ENCODE measurements at regions not wholly inside any gene's neighbourhood (a gene's known extent, or its start where the extent isn't known, plus 50 kb on each side); places are given as distances from the start of the nearest gene placed in this dataset.
"Not testable (repeated sequence)": the region's sequence is repeated elsewhere in the genome, so short reads cannot be mapped to it uniquely, and the experiment has no call there.

DNA sequence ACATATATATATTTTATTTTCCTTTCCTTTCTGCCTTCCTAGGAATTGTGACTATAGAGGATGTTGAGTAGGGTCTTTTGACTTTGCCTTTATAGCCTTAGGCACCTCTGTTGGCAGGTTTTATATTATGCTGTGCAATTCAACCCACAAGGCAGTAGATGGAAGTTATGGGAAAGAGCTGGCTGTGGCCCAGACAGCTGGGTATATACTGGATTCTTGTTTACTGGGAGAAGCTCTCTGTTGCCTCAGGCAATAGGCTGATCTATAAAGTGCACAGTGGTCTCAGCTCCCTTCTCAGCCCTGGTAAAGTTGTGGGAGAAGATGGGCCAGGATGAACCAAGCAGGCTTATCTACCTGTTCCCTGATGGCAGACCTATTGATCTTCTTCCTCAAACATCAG is 342.0 kb downstream of the GBA3 start:
- Histone ChIP-seq H3K36me3 (ENCODE audit: control insufficient read depth in 2 of 2, insufficient read depth in 2 of 2, low read length in 2 of 2) (no peaks in the 10 kb centered on the region), H3K4me3 (ENCODE audit: low read length in 2 of 2) (no peak overlapping the region), H3K4me1 (ENCODE audit: control insufficient read depth, insufficient read depth, low read length) (no peaks in the 10 kb centered on the region), H3K9ac (ENCODE audit: low read length in 2 of 2) (no peak overlapping the region), H3K9me3 (ENCODE audit: control insufficient read depth in 2 of 2, low read length in 2 of 2) (no peaks in the 10 kb centered on the region), H3K27ac (ENCODE audit: low read length) (no peak overlapping the region), H3K27me3 (ENCODE audit: control insufficient read depth in 1 of 2, insufficient read depth in 2 of 2, low read length in 2 of 2) (no peaks in the 10 kb centered on the region)

DNA sequence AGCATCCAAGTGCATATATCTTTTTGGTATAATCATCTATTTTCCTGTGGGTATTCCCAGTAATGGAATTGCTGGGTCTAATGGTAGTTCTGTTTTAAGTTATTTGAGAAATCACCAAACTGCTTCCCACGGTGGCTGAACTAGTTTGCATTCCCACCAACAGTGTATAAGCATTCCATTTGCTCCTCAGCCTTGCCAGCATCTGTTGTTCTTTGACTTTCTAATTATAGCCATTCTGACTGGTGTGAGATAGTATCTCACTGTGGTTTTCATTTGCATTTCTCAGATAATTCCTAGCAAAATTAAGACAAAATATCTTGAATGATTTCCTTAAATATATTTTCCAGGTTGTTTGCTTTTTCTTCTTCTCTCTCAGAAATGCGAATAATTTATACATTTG is 341.1 kb downstream of the GBA3 start:
- Histone ChIP-seq H3K27ac (ENCODE audit: low read length) (no peak overlapping the region), H3K27me3 (ENCODE audit: control insufficient read depth in 1 of 2, insufficient read depth in 2 of 2, low read length in 2 of 2) (no peaks in the 10 kb centered on the region), H3K4me1 (ENCODE audit: control insufficient read depth, insufficient read depth, low read length) (no peaks in the 10 kb centered on the region), H3K36me3 (ENCODE audit: control insufficient read depth in 2 of 2, insufficient read depth in 2 of 2, low read length in 2 of 2) (no peaks in the 10 kb centered on the region), H3K9me3 (ENCODE audit: control insufficient read depth in 2 of 2, low read length in 2 of 2) (no peaks in the 10 kb centered on the region), H3K4me3 (ENCODE audit: low read length in 2 of 2) (no peak overlapping the region), H3K9ac (ENCODE audit: low read length in 2 of 2) (no peak overlapping the region)

DNA sequence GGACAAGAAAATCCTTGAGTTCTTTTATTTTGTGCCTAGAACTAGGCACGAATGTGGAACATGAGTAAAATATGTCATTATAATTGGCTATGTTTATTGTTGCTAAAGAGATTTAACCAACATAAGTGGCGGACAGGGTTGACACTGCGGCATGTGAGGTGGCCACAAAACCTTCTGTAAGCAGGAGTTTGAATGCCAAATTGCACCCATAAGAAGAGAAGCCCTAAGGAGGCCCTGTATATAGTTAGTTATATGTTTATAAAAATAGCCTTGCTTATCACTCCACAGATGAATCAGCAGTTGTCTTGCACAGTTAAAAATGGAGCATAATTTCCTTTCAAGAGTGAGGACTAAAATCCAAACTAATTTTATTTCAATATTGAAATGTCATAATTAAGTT is 336.1 kb downstream of the GBA3 start:
- H3K9ac ChIP-seq (ENCODE audit: low read length in 2 of 2) = no peak overlapping the region
- H3K4me3 ChIP-seq (ENCODE audit: low read length in 2 of 2) = no peak overlapping the region
- H3K27me3 ChIP-seq (ENCODE audit: control insufficient read depth in 1 of 2, insufficient read depth in 2 of 2, low read length in 2 of 2) = no peaks in the 10 kb centered on the region
- no peaks in the 10 kb centered on the region for H3K4me1 ChIP-seq (ENCODE audit: control insufficient read depth, insufficient read depth, low read length)
- no peak overlapping the region for H3K27ac ChIP-seq (ENCODE audit: low read length)
- no peaks in the 10 kb centered on the region for H3K36me3 ChIP-seq (ENCODE audit: control insufficient read depth in 2 of 2, insufficient read depth in 2 of 2, low read length in 2 of 2)
- H3K9me3 ChIP-seq (ENCODE audit: control insufficient read depth in 2 of 2, low read length in 2 of 2) = no peaks in the 10 kb centered on the region

DNA sequence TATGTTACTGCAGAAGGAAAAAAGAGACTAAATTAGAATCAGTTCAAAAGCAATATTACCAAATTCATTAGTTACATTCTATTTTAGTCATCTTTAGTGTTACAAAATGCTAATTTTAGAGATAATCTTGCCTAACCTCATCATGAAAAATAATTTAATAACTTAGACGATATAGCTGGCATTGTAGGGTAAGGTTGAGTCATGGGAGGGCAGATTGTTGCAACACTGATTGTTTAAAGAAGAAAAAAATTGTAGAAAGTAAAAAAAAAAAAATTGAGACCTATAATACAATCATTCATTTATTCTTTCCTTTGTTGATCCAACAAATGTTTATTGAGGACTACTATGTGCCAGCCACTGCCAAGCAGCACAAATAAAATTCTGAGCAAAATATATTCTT is 330.9 kb downstream of the GBA3 start:
- Histone ChIP-seq H3K27me3 (ENCODE audit: control insufficient read depth in 1 of 2, insufficient read depth in 2 of 2, low read length in 2 of 2) (no peaks in the 10 kb centered on the region), H3K4me3 (ENCODE audit: low read length in 2 of 2) (no peak overlapping the region), H3K36me3 (ENCODE audit: control insufficient read depth in 2 of 2, insufficient read depth in 2 of 2, low read length in 2 of 2) (no peaks in the 10 kb centered on the region), H3K9ac (ENCODE audit: low read length in 2 of 2) (no peak overlapping the region), H3K27ac (ENCODE audit: low read length) (no peak overlapping the region), H3K4me1 (ENCODE audit: control insufficient read depth, insufficient read depth, low read length) (no peaks in the 10 kb centered on the region), H3K9me3 (ENCODE audit: control insufficient read depth in 2 of 2, low read length in 2 of 2) (no peaks in the 10 kb centered on the region)

DNA sequence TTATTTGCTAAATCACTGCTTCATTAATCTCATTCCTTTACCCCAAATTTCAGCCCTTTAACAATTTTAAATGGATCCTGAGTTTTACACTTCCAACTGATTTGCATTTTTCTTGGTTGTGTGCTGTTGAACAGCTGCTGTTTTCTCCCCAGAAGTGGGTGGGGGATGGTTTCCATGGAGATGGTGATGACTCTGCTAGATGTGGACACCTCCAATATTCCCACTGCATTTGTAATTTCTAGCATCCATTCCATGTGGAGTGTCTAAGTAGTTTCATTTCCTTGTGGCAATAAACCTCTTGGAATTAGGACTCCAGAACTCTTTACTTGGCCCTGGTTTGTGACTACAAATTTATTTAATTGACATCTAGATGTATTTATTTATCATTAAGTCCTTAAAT is 330.4 kb downstream of the GBA3 start:
- Histone ChIP-seq H3K9me3 (ENCODE audit: control insufficient read depth in 2 of 2, low read length in 2 of 2) (no peaks in the 10 kb centered on the region), H3K27me3 (ENCODE audit: control insufficient read depth in 1 of 2, insufficient read depth in 2 of 2, low read length in 2 of 2) (no peaks in the 10 kb centered on the region), H3K36me3 (ENCODE audit: control insufficient read depth in 2 of 2, insufficient read depth in 2 of 2, low read length in 2 of 2) (no peaks in the 10 kb centered on the region), H3K4me3 (ENCODE audit: low read length in 2 of 2) (no peak overlapping the region), H3K27ac (ENCODE audit: low read length) (no peak overlapping the region), H3K4me1 (ENCODE audit: control insufficient read depth, insufficient read depth, low read length) (no peaks in the 10 kb centered on the region), H3K9ac (ENCODE audit: low read length in 2 of 2) (no peak overlapping the region)

DNA sequence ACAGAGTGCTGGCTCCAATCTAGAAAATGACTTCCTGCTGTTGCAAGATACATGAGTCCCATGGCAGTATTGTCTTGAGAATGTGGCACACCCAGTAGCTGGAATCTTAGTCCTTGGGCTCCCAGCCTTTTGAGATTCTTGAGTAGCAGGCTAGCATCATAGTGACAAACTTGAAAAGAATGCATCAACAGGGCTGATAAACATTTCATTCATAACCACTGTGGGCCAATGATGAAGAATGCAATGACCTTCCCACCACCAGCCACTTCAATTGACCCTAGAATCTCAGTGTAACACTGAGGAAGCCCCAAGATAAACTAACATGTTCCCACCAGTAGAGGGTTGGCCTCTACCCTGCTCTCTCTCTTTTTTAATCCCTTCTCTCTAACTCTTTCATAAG is 329.3 kb downstream of the GBA3 start:
- no peaks in the 10 kb centered on the region for H3K4me1 ChIP-seq (ENCODE audit: control insufficient read depth, insufficient read depth, low read length)
- no peaks in the 10 kb centered on the region for H3K36me3 ChIP-seq (ENCODE audit: control insufficient read depth in 2 of 2, insufficient read depth in 2 of 2, low read length in 2 of 2)
- H3K9ac ChIP-seq (ENCODE audit: low read length in 2 of 2) = no peak overlapping the region
- H3K4me3 ChIP-seq (ENCODE audit: low read length in 2 of 2) = no peak overlapping the region
- no peak overlapping the region for H3K27ac ChIP-seq (ENCODE audit: low read length)
- no peaks in the 10 kb centered on the region for H3K27me3 ChIP-seq (ENCODE audit: control insufficient read depth in 1 of 2, insufficient read depth in 2 of 2, low read length in 2 of 2)
- H3K9me3 ChIP-seq (ENCODE audit: control insufficient read depth in 2 of 2, low read length in 2 of 2) = no peaks in the 10 kb centered on the region

DNA sequence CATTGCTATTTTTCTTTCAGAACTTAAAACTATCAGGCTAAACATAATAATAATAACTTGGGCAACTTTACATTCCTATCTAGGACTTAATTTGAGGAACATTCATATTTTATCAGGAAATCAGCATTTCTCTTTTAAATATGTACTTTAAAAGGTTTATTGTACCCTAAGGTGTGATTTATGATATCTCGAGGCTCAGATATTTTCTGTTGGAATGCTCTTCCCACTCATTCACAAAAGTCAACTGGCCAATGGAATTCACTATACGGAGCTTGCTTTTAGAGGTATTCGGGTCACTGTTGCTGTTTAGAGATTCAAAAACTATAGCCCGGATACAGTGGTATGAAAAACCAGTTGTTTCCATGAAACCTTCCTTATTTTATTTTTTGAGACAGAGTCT is 328.3 kb downstream of the GBA3 start:
- Histone ChIP-seq H3K27me3 (ENCODE audit: control insufficient read depth in 1 of 2, insufficient read depth in 2 of 2, low read length in 2 of 2) (no peaks in the 10 kb centered on the region), H3K36me3 (ENCODE audit: control insufficient read depth in 2 of 2, insufficient read depth in 2 of 2, low read length in 2 of 2) (no peaks in the 10 kb centered on the region), H3K4me3 (ENCODE audit: low read length in 2 of 2) (no peak overlapping the region), H3K9me3 (ENCODE audit: control insufficient read depth in 2 of 2, low read length in 2 of 2) (no peaks in the 10 kb centered on the region), H3K4me1 (ENCODE audit: control insufficient read depth, insufficient read depth, low read length) (no peaks in the 10 kb centered on the region), H3K9ac (ENCODE audit: low read length in 2 of 2) (no peak overlapping the region), H3K27ac (ENCODE audit: low read length) (no peak overlapping the region)

DNA sequence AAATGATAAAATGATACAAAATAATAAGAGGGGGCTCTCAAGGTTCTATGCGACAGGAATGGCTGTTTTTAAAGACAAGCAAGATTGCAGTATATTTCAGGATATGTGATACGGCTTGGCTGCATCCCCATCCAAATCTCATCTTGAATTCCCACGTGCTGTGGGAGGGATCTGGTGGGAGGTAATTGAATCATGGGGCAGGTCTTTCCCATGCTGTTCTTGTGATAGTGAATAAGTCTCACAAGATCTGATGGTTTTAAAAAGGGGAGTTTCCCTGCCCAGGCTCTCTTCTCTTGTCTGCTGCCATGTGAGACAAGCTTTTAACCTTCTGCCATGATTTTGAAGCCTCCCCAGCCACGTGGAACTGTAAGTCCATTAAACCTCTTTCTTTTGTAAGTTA is 327.7 kb downstream of the GBA3 start:
- not testable (repeated sequence) for H3K4me3 ChIP-seq (ENCODE audit: low read length in 2 of 2)

DNA sequence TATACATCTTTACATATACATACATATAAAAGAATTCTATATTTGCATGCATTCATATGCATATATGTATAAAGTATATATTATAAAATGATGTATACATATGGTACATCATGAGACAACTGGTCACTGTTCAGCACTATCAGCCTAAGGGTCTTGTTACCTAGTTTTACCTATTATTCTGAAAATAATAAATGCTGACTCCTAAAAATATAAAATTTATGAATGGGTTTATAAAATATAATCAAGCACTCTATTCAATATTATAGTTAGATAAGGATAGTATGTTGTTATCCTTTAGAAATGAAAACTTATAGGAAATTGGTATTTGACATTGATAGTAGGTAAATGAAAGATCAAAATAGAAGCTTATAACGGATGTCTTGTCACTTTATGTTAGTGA is 324.2 kb downstream of the GBA3 start:
- H3K9ac ChIP-seq (ENCODE audit: low read length in 2 of 2) = no peak overlapping the region
- H3K36me3 ChIP-seq (ENCODE audit: control insufficient read depth in 2 of 2, insufficient read depth in 2 of 2, low read length in 2 of 2) = no peaks in the 10 kb centered on the region
- H3K4me1 ChIP-seq (ENCODE audit: control insufficient read depth, insufficient read depth, low read length) = no peaks in the 10 kb centered on the region
- H3K4me3 ChIP-seq (ENCODE audit: low read length in 2 of 2) = no peak overlapping the region
- no peak overlapping the region for H3K27ac ChIP-seq (ENCODE audit: low read length)
- no peaks in the 10 kb centered on the region for H3K27me3 ChIP-seq (ENCODE audit: control insufficient read depth in 1 of 2, insufficient read depth in 2 of 2, low read length in 2 of 2)
- H3K9me3 ChIP-seq (ENCODE audit: control insufficient read depth in 2 of 2, low read length in 2 of 2) = no peaks in the 10 kb centered on the region

More for the DNA sequence above, 327.7 kb downstream of the GBA3 start:
- not testable (repeated sequence) for H3K9me3 ChIP-seq (ENCODE audit: control insufficient read depth in 2 of 2, low read length in 2 of 2); H3K27ac ChIP-seq (ENCODE audit: low read length); H3K9ac ChIP-seq (ENCODE audit: low read length in 2 of 2); H3K27me3 ChIP-seq (ENCODE audit: control insufficient read depth in 1 of 2, insufficient read depth in 2 of 2, low read length in 2 of 2); H3K4me1 ChIP-seq (ENCODE audit: control insufficient read depth, insufficient read depth, low read length); H3K36me3 ChIP-seq (ENCODE audit: control insufficient read depth in 2 of 2, insufficient read depth in 2 of 2, low read length in 2 of 2)

DNA sequence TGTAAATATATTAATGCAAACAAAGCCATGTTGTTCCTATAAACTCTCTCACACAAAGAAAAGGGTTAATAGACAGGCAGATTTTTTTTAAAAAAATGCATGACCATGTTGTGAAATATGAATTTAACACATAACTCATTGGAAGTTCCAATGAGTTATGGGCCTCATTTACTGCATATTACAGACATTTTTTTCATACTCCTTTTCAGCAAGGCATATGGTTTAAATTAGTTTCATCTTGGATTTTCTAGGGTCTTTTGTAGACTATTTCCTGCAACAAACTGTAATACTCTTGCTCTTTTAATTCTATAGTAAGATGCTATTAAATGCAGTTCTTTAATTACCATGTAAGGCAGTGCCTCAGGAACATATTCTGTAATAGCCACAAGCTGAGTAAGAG is 323.1 kb downstream of the GBA3 start:
- H3K4me1 ChIP-seq (ENCODE audit: control insufficient read depth, insufficient read depth, low read length) = no peaks in the 10 kb centered on the region
- H3K9me3 ChIP-seq (ENCODE audit: control insufficient read depth in 2 of 2, low read length in 2 of 2) = no peaks in the 10 kb centered on the region
- no peak overlapping the region for H3K4me3 ChIP-seq (ENCODE audit: low read length in 2 of 2)
- no peak overlapping the region for H3K9ac ChIP-seq (ENCODE audit: low read length in 2 of 2)
- no peak overlapping the region for H3K27ac ChIP-seq (ENCODE audit: low read length)
- no peaks in the 10 kb centered on the region for H3K27me3 ChIP-seq (ENCODE audit: control insufficient read depth in 1 of 2, insufficient read depth in 2 of 2, low read length in 2 of 2)
- H3K36me3 ChIP-seq (ENCODE audit: control insufficient read depth in 2 of 2, insufficient read depth in 2 of 2, low read length in 2 of 2) = no peaks in the 10 kb centered on the region

DNA sequence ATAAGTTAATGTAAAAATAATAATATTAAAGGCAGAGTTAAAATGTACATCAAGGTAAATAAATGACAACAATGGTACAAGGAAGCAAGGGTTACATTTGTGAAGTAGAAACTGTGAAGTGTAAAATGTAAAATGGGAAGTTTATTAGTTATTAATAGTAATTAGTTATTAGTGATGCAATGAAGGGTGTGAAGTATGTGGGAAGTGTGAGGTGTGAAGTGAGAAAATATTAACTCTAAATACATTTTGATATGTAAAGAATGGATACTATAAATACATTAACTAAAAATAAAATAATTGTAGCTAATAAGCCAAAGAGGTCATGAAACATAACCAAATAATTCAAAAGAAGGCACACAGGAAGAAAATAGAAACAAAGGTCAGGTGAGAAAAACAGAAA is 316.4 kb downstream of the GBA3 start:
- H3K27me3 ChIP-seq (ENCODE audit: control insufficient read depth in 1 of 2, insufficient read depth in 2 of 2, low read length in 2 of 2) = no peaks in the 10 kb centered on the region
- no peak overlapping the region for H3K9ac ChIP-seq (ENCODE audit: low read length in 2 of 2)

DNA sequence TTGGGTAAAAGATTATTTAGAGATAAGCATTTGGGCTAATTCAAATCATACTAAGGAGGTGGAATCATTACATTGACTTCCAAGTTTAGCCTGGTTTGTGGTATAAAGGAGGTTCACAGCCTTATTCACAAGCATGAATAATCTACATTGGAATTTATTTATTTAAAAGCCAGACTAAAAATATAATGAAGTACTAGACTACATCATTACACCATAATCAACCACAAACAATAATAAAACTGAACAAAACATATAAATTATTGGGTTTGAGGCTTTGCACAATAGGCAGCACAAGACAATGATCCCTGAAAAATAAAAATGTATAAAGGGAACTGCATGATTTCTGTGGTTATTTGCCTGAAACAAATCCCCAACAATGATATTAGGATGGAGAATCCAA is 314.0 kb downstream of the GBA3 start:
- H3K27me3 ChIP-seq (ENCODE audit: control insufficient read depth in 1 of 2, insufficient read depth in 2 of 2, low read length in 2 of 2) = no peaks in the 10 kb centered on the region
- H3K4me1 ChIP-seq (ENCODE audit: control insufficient read depth, insufficient read depth, low read length) = no peaks in the 10 kb centered on the region
- no peak overlapping the region for H3K4me3 ChIP-seq (ENCODE audit: low read length in 2 of 2)
- no peak overlapping the region for H3K27ac ChIP-seq (ENCODE audit: low read length)
- H3K36me3 ChIP-seq (ENCODE audit: control insufficient read depth in 2 of 2, insufficient read depth in 2 of 2, low read length in 2 of 2) = no peaks in the 10 kb centered on the region
- H3K9me3 ChIP-seq (ENCODE audit: control insufficient read depth in 2 of 2, low read length in 2 of 2) = no peaks in the 10 kb centered on the region
- H3K9ac ChIP-seq (ENCODE audit: low read length in 2 of 2) = no peak overlapping the region

More for the DNA sequence above, 316.4 kb downstream of the GBA3 start:
- Histone ChIP-seq H3K27ac (ENCODE audit: low read length) (no peak overlapping the region), H3K36me3 (ENCODE audit: control insufficient read depth in 2 of 2, insufficient read depth in 2 of 2, low read length in 2 of 2) (no peaks in the 10 kb centered on the region), H3K9me3 (ENCODE audit: control insufficient read depth in 2 of 2, low read length in 2 of 2) (no peaks in the 10 kb centered on the region), H3K4me3 (ENCODE audit: low read length in 2 of 2) (no peak overlapping the region), H3K4me1 (ENCODE audit: control insufficient read depth, insufficient read depth, low read length) (no peaks in the 10 kb centered on the region)

Data from stomach smooth muscle (tissue), 2 donors.